ENCODE measurements at regions not wholly inside any gene's neighbourhood (a gene's known extent, or its start where the extent isn't known, plus 50 kb on each side); places are given as distances from the start of the nearest gene placed in this dataset.
"Not testable (repeated sequence)": the region's sequence is repeated elsewhere in the genome, so short reads cannot be mapped to it uniquely, and the experiment has no call there.

DNA sequence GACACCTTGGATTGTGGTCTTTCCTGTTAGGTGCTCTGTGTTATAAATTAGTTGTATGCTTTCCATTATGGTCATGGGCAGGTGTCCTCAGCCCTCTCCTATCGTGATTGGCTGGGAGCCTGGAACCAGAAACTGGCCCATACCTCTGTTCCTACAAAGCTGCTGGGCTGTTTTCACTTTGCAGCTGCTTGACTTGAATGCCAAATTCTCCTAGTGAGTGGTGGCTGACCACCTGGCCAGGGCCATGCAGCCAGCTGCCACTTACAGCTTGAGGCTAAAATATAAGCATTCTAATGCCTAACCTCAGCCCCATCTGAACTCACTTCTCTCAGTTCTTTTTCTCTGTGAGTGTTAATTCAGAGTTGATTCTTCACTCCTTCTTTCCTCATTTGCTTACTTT lies 239.3 kb upstream of the GBE1 start:
- no peak for DNase-seq

DNA sequence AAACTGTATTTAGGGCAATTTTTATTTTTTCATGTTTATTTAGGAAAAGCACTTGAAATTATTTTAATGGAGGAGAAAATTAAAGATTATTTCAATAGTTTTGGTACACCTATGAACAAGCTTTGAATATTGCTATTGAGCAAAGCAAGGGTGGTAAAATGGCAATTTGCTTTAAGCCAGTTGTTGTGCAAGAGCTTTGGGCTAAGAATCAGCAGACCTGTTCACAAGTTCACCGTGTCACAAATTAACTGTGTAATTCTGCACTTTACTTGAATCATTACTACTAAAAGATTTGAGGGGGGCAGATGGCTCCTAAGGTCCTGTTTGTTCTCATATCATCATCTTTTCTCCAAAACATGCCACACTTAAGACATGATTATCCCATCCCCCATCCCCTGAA lies 238.9 kb upstream of the GBE1 start:
- DNase-seq, result no peak

- DNase-seq, result no peak
Observed at GRCh38 chr3:81998907-81999306, 237.5 kb upstream of the GBE1 start.

DNA sequence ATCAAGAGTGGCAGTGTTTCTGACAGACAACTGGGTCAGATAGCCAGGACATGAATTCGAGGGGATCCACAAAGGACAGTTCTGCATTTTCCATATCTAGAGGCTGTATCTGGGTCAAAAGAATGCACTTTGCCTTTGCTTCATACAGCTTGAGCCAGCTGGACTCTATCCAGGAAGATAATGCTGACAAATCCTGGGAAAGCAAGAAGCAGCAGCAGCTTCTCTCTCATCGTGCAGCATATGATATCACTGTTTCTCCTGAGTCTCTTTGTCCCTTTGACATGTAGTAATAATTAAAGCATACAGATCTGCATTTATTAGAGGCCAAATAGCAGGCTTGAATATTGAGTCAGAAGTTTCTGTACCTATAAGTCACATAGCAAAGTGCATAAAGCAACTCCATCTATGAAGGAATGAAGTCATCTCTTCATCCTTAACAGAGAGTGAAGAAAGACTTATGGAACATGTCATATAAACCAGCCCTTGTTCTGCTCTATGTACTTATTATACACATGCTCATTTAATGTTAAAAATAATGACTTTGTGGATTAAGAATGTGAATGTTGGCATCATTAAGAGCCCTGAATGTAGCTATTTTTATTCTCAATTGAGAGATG lies 236.8 kb upstream of the GBE1 start:
- DNase-seq, result no peak

GRCh38 chr3:81997390-81997789 lies 235.9 kb upstream of the GBE1 start:
- no peak for DNase-seq

DNA sequence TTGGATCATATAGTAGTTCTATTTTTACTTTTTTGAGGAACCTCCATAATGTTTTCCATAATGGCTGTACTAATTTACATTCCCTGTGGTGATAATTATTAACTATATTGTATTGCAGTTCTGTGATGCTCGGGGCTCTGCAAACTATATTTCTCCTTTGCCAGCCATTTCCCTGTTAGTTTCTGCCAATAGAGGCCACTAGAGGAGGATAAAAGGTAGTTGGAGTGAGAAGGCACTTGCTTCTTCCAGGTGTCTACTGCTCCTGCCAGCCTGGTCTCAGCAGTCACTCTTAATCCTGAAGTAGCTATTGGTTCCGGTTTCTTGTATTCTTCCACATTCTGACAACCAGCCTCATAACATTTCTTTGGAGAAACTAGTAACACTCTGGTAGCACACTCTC lies 233.9 kb upstream of the GBE1 start:
- DNase-seq, result no peak

- no peak for DNase-seq
Observed at GRCh38 chr3:81989758-81990157, 228.3 kb upstream of the GBE1 start.

- DNase-seq, result no peak
Observed at GRCh38 chr3:81989274-81989673, 227.8 kb upstream of the GBE1 start.

DNA sequence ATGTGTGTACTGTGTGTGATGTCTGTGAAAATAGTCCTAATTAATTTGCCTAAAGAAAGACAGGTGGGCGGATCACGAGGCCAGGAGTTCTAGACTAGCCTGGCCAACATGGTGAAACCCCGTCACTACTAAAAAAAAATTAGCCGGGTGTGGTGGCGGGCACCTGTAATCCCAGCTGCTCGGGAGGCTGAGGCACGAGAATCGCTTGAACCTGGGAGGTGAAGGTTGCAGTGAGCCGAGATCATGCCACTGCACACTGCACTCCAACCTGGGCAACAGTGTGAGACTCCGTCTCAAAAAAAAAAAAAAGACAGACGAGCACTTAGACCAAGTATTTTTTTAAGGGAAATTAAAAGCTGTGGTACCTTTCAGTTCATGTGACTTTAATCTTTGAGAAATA lies 226.0 kb upstream of the GBE1 start:
- DNase-seq, result not testable (repeated sequence)

GRCh38 chr3:81985996-81986723 lies 224.7 kb upstream of the GBE1 start:
- no peak for DNase-seq

GRCh38 chr3:81983382-81983781 lies 221.9 kb upstream of the GBE1 start:
- DNase-seq, result no peak

DNA sequence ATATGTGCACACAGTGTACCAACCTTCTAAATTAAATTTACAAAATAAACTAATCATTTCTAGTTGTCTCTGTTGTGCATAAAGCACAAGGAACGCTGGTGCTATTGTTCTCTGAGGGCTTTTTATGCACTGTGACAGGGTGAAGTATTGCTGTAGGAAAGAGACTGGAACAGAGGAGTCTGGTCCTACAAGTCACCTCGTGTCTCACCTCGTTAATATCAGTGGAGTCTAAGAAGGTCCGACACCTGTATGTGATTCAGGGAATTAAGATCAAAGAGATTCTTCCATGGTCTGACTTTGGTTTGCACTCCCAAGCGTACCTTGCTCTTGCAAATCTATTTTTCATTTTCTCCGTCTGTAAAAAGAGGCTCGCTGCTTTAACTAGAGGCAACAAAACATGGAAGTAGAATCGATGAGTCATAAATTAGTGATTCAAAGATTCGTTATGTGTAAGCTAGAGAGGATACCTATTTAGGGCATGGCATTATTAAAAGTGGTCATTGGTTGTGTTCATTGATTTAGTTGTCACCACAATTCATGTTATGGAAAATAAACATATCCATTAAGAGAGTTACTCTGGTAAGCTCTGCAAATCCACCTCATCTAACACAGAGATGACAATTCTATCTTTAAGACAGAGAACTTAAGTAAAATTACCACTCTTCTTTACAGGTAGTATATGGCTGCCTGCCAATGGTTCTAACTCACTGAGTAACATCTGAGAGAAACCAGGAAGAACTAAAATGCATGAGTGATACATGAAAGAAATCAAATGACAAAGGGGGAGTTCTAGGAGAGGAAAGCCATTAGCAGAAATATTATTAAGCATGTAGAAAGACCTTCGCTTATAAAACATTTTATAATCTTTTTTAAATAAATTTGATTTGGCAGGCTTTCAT lies 219.4 kb upstream of the GBE1 start:
- DNase-seq, result no peak

DNA sequence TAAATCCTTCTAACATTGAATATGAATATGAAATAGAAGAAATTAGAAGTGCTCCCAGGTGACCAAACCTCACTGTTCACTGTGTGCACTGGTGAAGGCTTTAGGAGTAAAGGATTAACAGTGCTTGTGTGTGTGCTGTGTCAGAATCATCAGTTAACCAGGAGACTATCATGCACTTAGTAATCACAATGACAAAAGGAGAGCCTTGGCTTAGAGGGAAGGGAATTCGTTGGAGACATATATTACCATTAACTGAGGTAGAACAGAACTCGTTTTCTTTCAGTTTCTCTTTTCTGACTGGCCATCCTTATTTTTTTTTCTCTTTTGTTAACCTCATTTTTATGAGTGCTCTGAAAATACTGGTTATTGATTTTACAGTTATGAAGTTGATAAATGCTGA lies 213.3 kb upstream of the GBE1 start:
- no peak for DNase-seq

DNA sequence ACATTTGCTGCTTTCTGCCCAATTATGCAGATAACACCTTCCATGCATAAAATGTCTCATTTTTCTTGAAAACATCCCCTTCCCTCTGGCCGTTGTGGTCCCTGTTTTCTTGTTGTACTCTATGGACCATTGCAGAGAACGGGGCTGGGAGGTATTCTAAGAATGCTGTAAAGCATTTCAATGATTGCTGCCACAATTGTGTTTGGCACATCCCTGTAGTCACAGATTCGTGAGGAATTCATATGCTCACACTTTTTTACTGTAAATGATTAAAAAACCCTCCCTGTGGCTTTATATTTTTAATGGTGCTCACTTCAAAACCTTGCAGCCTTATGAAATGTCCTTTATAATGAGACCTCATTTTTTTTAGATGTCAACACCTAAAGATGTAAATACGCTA lies 207.2 kb upstream of the GBE1 start:
- no peak for DNase-seq

DNA sequence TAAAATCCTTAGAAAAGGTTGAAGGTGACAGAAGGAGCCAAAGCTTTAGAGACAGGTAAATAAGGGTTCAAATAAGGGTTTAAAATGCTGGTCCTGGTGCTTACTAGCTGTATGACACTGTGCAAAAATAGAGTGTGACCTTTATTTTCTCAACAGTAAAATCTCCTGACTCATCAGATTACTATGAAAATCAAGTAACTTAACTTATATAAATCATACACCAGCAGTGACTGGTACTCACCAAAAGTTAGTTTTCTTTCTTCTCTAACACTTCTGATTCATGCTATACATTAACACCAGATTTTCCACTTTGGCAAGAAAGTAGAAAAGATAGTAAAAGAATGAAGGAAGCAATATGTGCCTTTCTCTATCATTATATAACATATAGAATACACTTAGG lies 205.9 kb upstream of the GBE1 start:
- DNase-seq, result no peak

GRCh38 chr3:81965696-81966095 lies 204.3 kb upstream of the GBE1 start:
- no peak for DNase-seq

GRCh38 chr3:81962396-81962795 lies 201.0 kb upstream of the GBE1 start:
- DNase-seq, result no peak

DNA sequence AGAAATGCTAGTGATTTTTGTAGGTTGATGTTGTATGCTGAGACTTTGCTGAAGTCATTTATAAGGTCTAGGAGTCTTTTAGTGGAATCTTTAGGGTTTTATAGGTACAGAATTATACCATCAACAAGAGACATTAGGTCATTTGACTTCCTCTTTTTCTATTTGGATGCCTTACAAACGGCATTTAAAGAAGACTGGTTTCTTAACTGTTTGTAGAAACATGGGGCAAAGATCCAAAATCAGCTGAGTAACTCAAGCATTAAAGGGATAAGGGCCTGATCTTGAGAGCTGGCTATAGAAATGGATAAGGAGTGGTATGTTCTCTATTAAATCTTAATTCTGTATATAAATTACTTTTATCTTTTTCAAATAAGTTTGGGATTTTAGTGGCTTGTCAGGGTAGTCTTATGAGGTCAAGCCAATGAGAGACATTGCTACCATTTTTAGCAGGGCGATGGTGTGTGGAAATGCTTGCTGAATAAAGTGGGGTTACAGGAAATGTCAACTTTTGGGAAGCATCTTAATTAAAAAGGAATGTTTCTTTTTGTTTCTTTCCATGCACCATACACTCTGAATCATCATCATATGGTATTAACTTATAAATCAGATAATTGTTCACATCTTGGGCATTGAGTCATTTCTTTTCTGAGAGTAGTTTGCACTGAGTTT lies 197.7 kb upstream of the GBE1 start:
- DNase-seq, result no peak

- DNase-seq, result no peak
Observed at GRCh38 chr3:81955878-81956277, 194.4 kb upstream of the GBE1 start.

- no peak for DNase-seq
Observed at GRCh38 chr3:81953111-81953510, 191.7 kb upstream of the GBE1 start.

DNA sequence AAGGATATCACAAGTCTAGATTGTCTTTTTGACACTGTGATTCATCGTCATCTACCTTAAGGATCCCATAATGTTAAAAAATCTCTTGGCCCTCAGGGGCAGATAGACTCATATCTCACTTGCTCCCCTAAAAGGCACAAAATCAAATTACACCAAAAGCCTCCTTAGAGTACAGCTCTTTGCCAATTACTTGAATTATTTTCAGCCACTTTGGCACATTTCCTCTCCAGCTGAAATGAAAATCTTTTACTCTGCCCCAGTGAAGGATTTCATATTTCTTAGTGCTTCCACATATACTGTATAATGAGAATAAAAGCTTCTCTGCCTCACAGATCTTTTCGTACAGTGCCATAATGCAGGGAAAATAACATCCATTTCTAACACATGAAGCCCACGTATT lies 190.7 kb upstream of the GBE1 start:
- DNase-seq, result no peak

- DNase-seq, result no peak
Observed at GRCh38 chr3:81951636-81952035, 190.2 kb upstream of the GBE1 start.

DNA sequence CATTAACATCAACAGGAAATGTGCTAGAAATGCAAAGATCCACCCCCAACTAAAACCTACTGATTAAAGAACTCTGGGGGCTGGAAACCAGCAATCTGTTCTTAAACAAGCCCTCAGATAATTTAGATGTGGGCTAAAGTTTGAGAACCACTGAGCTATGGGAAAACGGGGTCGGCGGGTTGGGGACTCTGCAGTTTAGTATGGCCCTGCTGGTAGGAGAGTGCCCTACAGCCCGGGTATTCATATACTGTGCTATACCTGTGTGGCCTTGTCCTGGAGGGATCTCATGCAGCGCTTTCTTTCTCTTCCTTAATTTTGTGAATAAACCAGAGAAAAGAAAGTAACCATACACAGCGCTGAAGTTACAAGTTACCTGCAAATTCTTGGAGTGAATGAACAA lies 189.7 kb upstream of the GBE1 start:
- DNase-seq, result no peak

Measured in GDM1 (cell line).